CD4-positive, CD25-positive, alpha-beta regulatory T cell (primary cell): ENCODE measurements at regions not wholly inside any gene's neighbourhood (a gene's known extent, or its start where the extent isn't known, plus 50 kb on each side); places are given as distances from the start of the nearest gene placed in this dataset.
A peak's percentile ranks its signal among the peaks of the same experiment; 100 is the strongest.

Experiments used
- ATAC-seq, 2 donors: fragments of 150-1000 bp; cut with Tn5 transposase; one replicate each; pipeline ENCODE4 v1.10.0; 2021; ENCODE audit warnings: low read depth in 2 of 2, moderate number of reproducible peaks in 2 of 2, moderate library complexity in 1 of 2
- DNase-seq, 3 donors: peaks; one replicate each; pipeline versions ENCODE4 v3.0.0 to v3.0.0-alpha.2; 2012 to 2022; ENCODE audit warnings: mixed read lengths in 1 of 3
- H3K27ac ChIP-seq: one replicate; pipeline ENCODE4 v1.7.0; 2013; ENCODE audit warnings: mild to moderate bottlenecking, low read length; ENCODE audit not compliant: insufficient read depth, poor library complexity, severe bottlenecking
- H3K27me3 ChIP-seq: one replicate; pipeline ENCODE4 v1.7.0; 2013; ENCODE audit warnings: low read length; ENCODE audit not compliant: control insufficient read depth, insufficient read depth
- H3K36me3 ChIP-seq: one replicate; pipeline ENCODE4 v1.7.0; 2013; ENCODE audit warnings: mild to moderate bottlenecking, low read length, moderate library complexity; ENCODE audit not compliant: control insufficient read depth, insufficient read depth
- H3K4me1 ChIP-seq: 2 replicates; pipeline ENCODE4 v1.7.0; 2013; ENCODE audit warnings: mild to moderate bottlenecking, low read length; ENCODE audit not compliant: insufficient read depth, control insufficient read depth, poor library complexity, severe bottlenecking
- H3K4me3 ChIP-seq: one replicate; pipeline ENCODE4 v1.7.0; 2013; ENCODE audit warnings: low read depth, mild to moderate bottlenecking, low read length, moderate library complexity
- H3K9me3 ChIP-seq, 2 experiments: 1 replicate in 1 of 2; 2 replicates in 1 of 2; pipeline ENCODE4 v1.7.0; 2013; ENCODE audit warnings: low read length in 2 of 2, mild to moderate bottlenecking in 1 of 2, moderate library complexity in 1 of 2; ENCODE audit not compliant: control insufficient read depth in 2 of 2
- H3K27ac Mint-ChIP-seq, 3 donors: one replicate each; pipeline ENCODE4 v1.8.0; 2020 to 2022; ENCODE audit warnings: mild to moderate bottlenecking in 3 of 3, mixed read lengths in 3 of 3, moderate library complexity in 2 of 3
- H3K27me3 Mint-ChIP-seq: one replicate; pipeline ENCODE4 v1.8.0; 2022; ENCODE audit warnings: mild to moderate bottlenecking, mixed read lengths
- H3K36me3 Mint-ChIP-seq: one replicate; pipeline ENCODE4 v1.8.0; 2020; ENCODE audit warnings: mixed read lengths
- H3K4me1 Mint-ChIP-seq, 4 donors: one replicate each; pipeline ENCODE4 v1.8.0; 2020 to 2022; ENCODE audit warnings: mixed read lengths in 4 of 4, mild to moderate bottlenecking in 1 of 4
- H3K4me3 Mint-ChIP-seq, 4 donors: one replicate each; pipeline ENCODE4 v1.8.0; 2020 to 2022; ENCODE audit warnings: mild to moderate bottlenecking in 4 of 4, mixed read lengths in 4 of 4, moderate library complexity in 3 of 4
- H3K9me3 Mint-ChIP-seq, 7 donors: one replicate each; pipeline ENCODE4 v1.8.0; 2020 to 2022; ENCODE audit warnings: mixed read lengths in 7 of 7, mild to moderate bottlenecking in 3 of 7, moderate library complexity in 2 of 7

DNA sequence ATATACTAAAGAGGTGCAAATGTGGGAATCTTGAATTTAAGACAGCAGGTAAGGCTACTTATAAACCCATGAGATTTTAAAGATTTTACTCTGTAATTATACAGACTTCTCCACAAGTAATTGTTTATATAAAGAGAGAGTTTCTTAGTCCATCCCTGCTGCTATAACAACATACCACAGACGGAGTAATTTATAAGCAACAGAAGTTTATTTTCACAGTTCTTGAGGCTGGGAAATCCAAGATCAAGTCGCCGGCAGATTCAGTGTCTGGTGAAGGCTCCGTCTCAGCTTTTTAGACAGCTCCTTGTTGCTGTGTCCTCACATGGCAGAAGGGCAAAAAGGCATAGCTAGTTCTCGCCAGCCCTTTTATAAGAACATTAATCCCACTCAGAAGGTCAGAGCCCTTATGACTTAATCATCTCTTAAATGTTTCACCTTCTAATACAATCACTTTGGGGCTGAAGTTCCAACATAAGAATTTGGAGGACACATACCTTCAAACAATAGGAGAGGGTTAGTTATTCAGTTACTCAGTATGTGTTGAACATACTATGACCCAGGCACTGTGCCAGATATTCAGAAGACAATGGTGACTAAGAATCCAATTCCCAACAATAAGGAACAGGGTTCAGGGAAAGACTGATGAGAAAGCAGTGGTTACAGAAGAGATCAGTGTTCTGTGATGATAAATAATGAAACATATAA, 466.0 kb downstream of the RIT2 start:
- Histone ChIP-seq H3K27ac (no peak overlapping the region), H3K4me3 (no peak overlapping the region), H3K9me3 (no peaks in the 10 kb centered on the region), H3K4me1 (no peaks in the 10 kb centered on the region), H3K36me3 (no peaks in the 10 kb centered on the region), H3K27me3 (no peaks in the 10 kb centered on the region)
- no peak for ATAC-seq
- H3K4me3 Mint-ChIP-seq, result no peak overlapping the region
- no peaks in the 10 kb centered on the region for H3K27me3 Mint-ChIP-seq
- peak overlapping the region in 1 of 3 donors; percentile 27 for H3K27ac Mint-ChIP-seq
- H3K36me3 Mint-ChIP-seq, result no peaks in the 10 kb centered on the region
- H3K4me1 Mint-ChIP-seq, result no peaks in the 10 kb centered on the region
- no peak for DNase-seq
- H3K9me3 Mint-ChIP-seq, result peaks cover 2 to 10% (median 4%) of the 10 kb centered on the region in 7 donors

DNA sequence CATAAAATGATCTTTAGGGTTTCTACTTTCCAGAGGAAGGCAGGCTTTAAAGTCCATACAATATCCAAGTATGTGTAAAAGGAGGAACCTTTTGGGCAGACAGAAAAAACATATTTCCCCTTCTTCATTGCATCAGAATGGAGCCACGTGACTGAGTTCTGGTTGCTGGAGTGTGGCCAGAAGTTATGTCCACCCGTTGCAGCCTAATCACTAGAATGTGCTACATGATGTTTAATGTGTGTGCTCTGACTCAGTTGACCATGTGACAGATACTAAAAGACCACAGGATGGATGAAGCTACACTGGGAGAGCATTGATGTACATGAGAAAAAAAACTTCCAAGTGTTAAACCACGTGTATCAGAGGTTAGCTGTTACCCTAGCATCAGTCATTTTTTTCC, 460.9 kb downstream of the RIT2 start:
- H3K27ac ChIP-seq, result no peak overlapping the region
- Mint-ChIP-seq H3K27ac (no peak overlapping the region), H3K27me3 (no peaks in the 10 kb centered on the region), H3K4me1 (no peaks in the 10 kb centered on the region), H3K4me3 (no peak overlapping the region), H3K9me3 (peaks cover 2 to 17% (median 7%) of the 10 kb centered on the region in 7 donors), H3K36me3 (no peaks in the 10 kb centered on the region)
- no peak for DNase-seq
- ATAC-seq, result no peak
- no peaks in the 10 kb centered on the region for H3K36me3 ChIP-seq
- no peaks in the 10 kb centered on the region for H3K9me3 ChIP-seq
- H3K4me1 ChIP-seq, result no peaks in the 10 kb centered on the region
- H3K27me3 ChIP-seq, result no peaks in the 10 kb centered on the region
- no peak overlapping the region for H3K4me3 ChIP-seq

- Histone ChIP-seq H3K36me3 (no peaks in the 10 kb centered on the region), H3K4me1 (no peaks in the 10 kb centered on the region), H3K9me3 (no peaks in the 10 kb centered on the region), H3K4me3 (no peak overlapping the region), H3K27ac (no peak overlapping the region), H3K27me3 (no peaks in the 10 kb centered on the region)
- no peaks in the 10 kb centered on the region for H3K4me1 Mint-ChIP-seq
- H3K4me3 Mint-ChIP-seq, result no peak overlapping the region
- ATAC-seq (no peak), DNase-seq (no peak)
- no peaks in the 10 kb centered on the region for H3K36me3 Mint-ChIP-seq
- H3K27ac Mint-ChIP-seq, result no peak overlapping the region
- no peaks in the 10 kb centered on the region for H3K27me3 Mint-ChIP-seq
- peaks cover 2 to 12% (median 4%) of the 10 kb centered on the region in 7 donors for H3K9me3 Mint-ChIP-seq
Observed at GRCh38 chr18:42657551-42657950, 457.9 kb downstream of the RIT2 start.

- peaks cover 2 to 14% (median 4%) of the 10 kb centered on the region in 7 donors for H3K9me3 Mint-ChIP-seq
- Histone ChIP-seq H3K36me3 (no peaks in the 10 kb centered on the region), H3K27me3 (no peaks in the 10 kb centered on the region), H3K27ac (no peak overlapping the region), H3K4me3 (no peak overlapping the region), H3K4me1 (no peaks in the 10 kb centered on the region), H3K9me3 (no peaks in the 10 kb centered on the region)
- no peaks in the 10 kb centered on the region for H3K4me1 Mint-ChIP-seq
- DNase-seq, result no peak
- H3K27me3 Mint-ChIP-seq, result no peaks in the 10 kb centered on the region
- H3K27ac Mint-ChIP-seq, result no peak overlapping the region
- ATAC-seq, result no peak
- H3K4me3 Mint-ChIP-seq, result no peak overlapping the region
- no peaks in the 10 kb centered on the region for H3K36me3 Mint-ChIP-seq
Observed at GRCh38 chr18:42658171-42658570, 457.3 kb downstream of the RIT2 start.

GRCh38 chr18:42659187-42659586, 456.3 kb downstream of the RIT2 start:
- ATAC-seq (no peak), DNase-seq (no peak)
- Mint-ChIP-seq H3K27ac (no peak overlapping the region), H3K36me3 (no peaks in the 10 kb centered on the region), H3K4me1 (no peaks in the 10 kb centered on the region), H3K9me3 (peaks cover 1 to 14% (median 4%) of the 10 kb centered on the region in 7 donors), H3K27me3 (no peaks in the 10 kb centered on the region), H3K4me3 (no peak overlapping the region)
- H3K4me3 ChIP-seq, result no peak overlapping the region
- no peak overlapping the region for H3K27ac ChIP-seq
- no peaks in the 10 kb centered on the region for H3K4me1 ChIP-seq
- no peaks in the 10 kb centered on the region for H3K27me3 ChIP-seq
- H3K9me3 ChIP-seq, result no peaks in the 10 kb centered on the region
- H3K36me3 ChIP-seq, result no peaks in the 10 kb centered on the region

GRCh38 chr18:42670860-42671259, 444.6 kb downstream of the RIT2 start:
- H3K36me3 ChIP-seq, result no peaks in the 10 kb centered on the region
- no peak overlapping the region for H3K4me3 ChIP-seq
- no peak overlapping the region for H3K27ac ChIP-seq
- H3K4me1 ChIP-seq, result no peaks in the 10 kb centered on the region
- no peaks in the 10 kb centered on the region for H3K27me3 ChIP-seq
- DNase-seq (no peak), ATAC-seq (no peak)
- Mint-ChIP-seq H3K4me1 (no peaks in the 10 kb centered on the region), H3K9me3 (peaks cover 0 to 21% (median 7%) of the 10 kb centered on the region in 7 donors), H3K27ac (no peak overlapping the region), H3K4me3 (no peak overlapping the region), H3K36me3 (no peaks in the 10 kb centered on the region), H3K27me3 (no peaks in the 10 kb centered on the region)
- peaks cover 0 to 5% of the 10 kb centered on the region in 2 experiments for H3K9me3 ChIP-seq

DNA sequence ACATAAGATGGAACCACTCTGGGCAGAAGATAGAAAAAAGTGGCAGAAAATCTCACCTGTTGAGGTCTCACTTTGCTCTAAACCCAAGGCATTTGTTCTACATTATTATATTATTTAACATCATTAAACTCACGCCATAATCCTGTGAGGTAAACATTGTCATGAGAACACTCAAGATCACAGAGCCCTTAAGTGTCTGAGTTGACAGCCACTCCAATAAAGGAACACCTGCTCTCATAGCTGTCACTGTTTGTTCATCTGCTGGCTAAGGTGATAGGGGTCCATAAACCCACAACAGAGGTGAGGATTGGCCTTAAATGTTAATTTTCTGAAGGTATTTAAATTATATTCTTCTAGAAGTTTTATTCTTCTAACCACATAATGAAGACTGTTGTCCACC, 439.7 kb downstream of the RIT2 start:
- DNase-seq (no peak), ATAC-seq (no peak)
- H3K27me3 ChIP-seq, result no peaks in the 10 kb centered on the region
- no peak overlapping the region for H3K4me3 ChIP-seq
- Mint-ChIP-seq H3K4me1 (no peaks in the 10 kb centered on the region), H3K9me3 (peaks cover 0 to 17% (median 4%) of the 10 kb centered on the region in 7 donors), H3K4me3 (no peak overlapping the region), H3K27ac (no peak overlapping the region), H3K27me3 (no peaks in the 10 kb centered on the region), H3K36me3 (no peaks in the 10 kb centered on the region)
- no peaks in the 10 kb centered on the region for H3K4me1 ChIP-seq
- H3K36me3 ChIP-seq, result no peaks in the 10 kb centered on the region
- no peak overlapping the region for H3K27ac ChIP-seq
- peaks cover 1 to 3% of the 10 kb centered on the region in 2 experiments for H3K9me3 ChIP-seq

- H3K9me3 ChIP-seq, result peaks cover 2 to 5% of the 10 kb centered on the region in 2 experiments
- no peaks in the 10 kb centered on the region for H3K27me3 ChIP-seq
- H3K4me1 Mint-ChIP-seq, result no peaks in the 10 kb centered on the region
- H3K36me3 ChIP-seq, result no peaks in the 10 kb centered on the region
- H3K4me3 ChIP-seq, result no peak overlapping the region
- H3K27me3 Mint-ChIP-seq, result no peaks in the 10 kb centered on the region
- peak overlapping the region in 1 of 4 donors; percentile 44 for H3K4me3 Mint-ChIP-seq
- H3K4me1 ChIP-seq, result no peaks in the 10 kb centered on the region
- peaks cover 1 to 36% (median 12%) of the 10 kb centered on the region in 7 donors for H3K9me3 Mint-ChIP-seq
- ATAC-seq (no peak), DNase-seq (no peak)
- H3K36me3 Mint-ChIP-seq, result no peaks in the 10 kb centered on the region
- H3K27ac Mint-ChIP-seq, result no peak overlapping the region
- no peak overlapping the region for H3K27ac ChIP-seq
Observed at GRCh38 chr18:42683094-42683493, 432.4 kb downstream of the RIT2 start.
